MG63 (cell line): ENCODE measurements at regions not wholly inside any gene's neighbourhood (a gene's known extent, or its start where the extent isn't known, plus 50 kb on each side); places are given as distances from the start of the nearest gene placed in this dataset.

Experiments used
- DNase-seq: peaks from one replicate; pipeline ENCODE4 v3.0.0-alpha.2; 2020
- H3K27me3 ChIP-seq: fragments of 250-450 bp; sonication (Bioruptor Pico); 2 replicates; pipeline ENCODE4 v1.5.1; 2020; ENCODE audit warnings: mild to moderate bottlenecking, moderate library complexity
- H3K36me3 ChIP-seq: fragments of 250-450 bp; sonication (Bioruptor Pico); 2 replicates; pipeline ENCODE4 v1.5.1; 2020; ENCODE audit warnings: mild to moderate bottlenecking, moderate library complexity
- H3K4me3 ChIP-seq: fragments of 250-450 bp; sonication (Bioruptor Pico); 2 replicates; pipeline ENCODE4 v1.5.1; 2020; ENCODE audit warnings: mild to moderate bottlenecking, moderate library complexity
- H3K9me3 ChIP-seq: fragments of 250-450 bp; sonication (Bioruptor Pico); 2 replicates; pipeline ENCODE4 v1.5.1; 2020; ENCODE audit warnings: mild to moderate bottlenecking, moderate library complexity

- no peaks in the 10 kb centered on the region for H3K27me3 ChIP-seq
- H3K4me3 ChIP-seq, result no peak overlapping the region
- H3K9me3 ChIP-seq, result no peaks in the 10 kb centered on the region
- H3K36me3 ChIP-seq, result no peaks in the 10 kb centered on the region
- no peak for DNase-seq
These were observed 62.7 kb upstream of the SHOX start for GRCh38 chrX:567891-568290.

GRCh38 chrX:568311-568710 is 62.3 kb upstream of the SHOX start:
- DNase-seq, result no peak
- Histone ChIP-seq H3K27me3 (no peaks in the 10 kb centered on the region), H3K4me3 (no peak overlapping the region), H3K36me3 (no peaks in the 10 kb centered on the region), H3K9me3 (no peaks in the 10 kb centered on the region)

DNA sequence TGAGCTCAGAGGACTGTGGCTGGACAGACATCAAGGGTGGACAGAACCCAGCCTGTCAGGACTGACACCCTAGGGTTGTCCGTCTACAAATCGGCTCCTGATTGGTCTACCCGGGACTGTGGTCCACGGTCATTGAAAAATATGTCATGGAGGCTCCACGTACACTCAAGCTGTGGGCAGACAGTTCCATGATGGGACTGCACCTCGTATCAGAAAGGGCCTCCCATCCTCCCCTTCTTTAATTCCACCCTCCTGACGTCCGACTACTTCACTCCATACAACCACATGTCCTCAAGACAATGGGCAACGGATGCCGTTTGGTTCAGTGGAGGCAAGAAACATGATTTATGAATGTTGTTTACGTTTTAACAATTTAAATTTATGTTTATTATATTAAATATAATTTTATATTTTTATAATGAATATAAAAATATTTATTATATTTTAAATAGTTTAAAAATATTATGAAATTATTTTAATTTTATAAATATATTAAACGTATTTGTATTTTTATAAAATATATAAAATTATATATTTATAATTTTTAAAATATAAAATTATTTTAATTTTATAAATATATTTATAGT is 58.0 kb upstream of the SHOX start:
- no peak for DNase-seq
- no peaks in the 10 kb centered on the region for H3K9me3 ChIP-seq
- no peaks in the 10 kb centered on the region for H3K36me3 ChIP-seq
- no peak overlapping the region for H3K4me3 ChIP-seq
- H3K27me3 ChIP-seq, result no peaks in the 10 kb centered on the region

- no peak overlapping the region for H3K4me3 ChIP-seq
- no peaks in the 10 kb centered on the region for H3K9me3 ChIP-seq
- H3K27me3 ChIP-seq, result no peaks in the 10 kb centered on the region
- no peaks in the 10 kb centered on the region for H3K36me3 ChIP-seq
- DNase-seq, result no peak
These were observed 56.3 kb upstream of the SHOX start for GRCh38 chrX:574251-574650.

DNA sequence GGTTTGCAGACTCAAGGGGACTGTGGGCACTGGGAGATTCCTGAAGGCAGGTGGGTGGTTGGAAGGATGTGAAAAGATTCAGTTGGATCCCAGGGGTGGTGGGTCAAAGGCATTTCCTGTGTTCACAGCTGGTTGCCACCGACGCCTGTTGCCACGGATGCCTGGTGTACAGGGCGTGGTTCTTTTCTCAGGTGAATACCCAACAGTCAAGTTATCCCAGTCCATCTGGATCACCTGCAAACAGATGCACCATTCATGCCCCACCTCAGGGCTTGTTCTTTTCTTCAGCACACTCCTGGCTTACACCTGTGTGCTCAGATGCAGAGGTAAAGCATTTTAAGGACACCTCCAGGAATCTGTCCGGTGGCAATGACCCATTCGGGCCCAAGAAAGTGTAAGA is 55.8 kb upstream of the SHOX start:
- no peaks in the 10 kb centered on the region for H3K9me3 ChIP-seq
- H3K36me3 ChIP-seq, result no peaks in the 10 kb centered on the region
- no peak overlapping the region for H3K4me3 ChIP-seq
- no peak for DNase-seq
- H3K27me3 ChIP-seq, result no peaks in the 10 kb centered on the region

GRCh38 chrX:576904-577560 is 53.6 kb upstream of the SHOX start:
- Histone ChIP-seq H3K9me3 (no peaks in the 10 kb centered on the region), H3K36me3 (no peaks in the 10 kb centered on the region), H3K4me3 (no peak overlapping the region), H3K27me3 (no peaks in the 10 kb centered on the region)
- DNase-seq, result no peak

- H3K9me3 ChIP-seq, result no peaks in the 10 kb centered on the region
- no peak for DNase-seq
- no peaks in the 10 kb centered on the region for H3K36me3 ChIP-seq
- no peaks in the 10 kb centered on the region for H3K27me3 ChIP-seq
- no peak overlapping the region for H3K4me3 ChIP-seq
These were observed 52.1 kb upstream of the SHOX start for GRCh38 chrX:578531-578930.

DNA sequence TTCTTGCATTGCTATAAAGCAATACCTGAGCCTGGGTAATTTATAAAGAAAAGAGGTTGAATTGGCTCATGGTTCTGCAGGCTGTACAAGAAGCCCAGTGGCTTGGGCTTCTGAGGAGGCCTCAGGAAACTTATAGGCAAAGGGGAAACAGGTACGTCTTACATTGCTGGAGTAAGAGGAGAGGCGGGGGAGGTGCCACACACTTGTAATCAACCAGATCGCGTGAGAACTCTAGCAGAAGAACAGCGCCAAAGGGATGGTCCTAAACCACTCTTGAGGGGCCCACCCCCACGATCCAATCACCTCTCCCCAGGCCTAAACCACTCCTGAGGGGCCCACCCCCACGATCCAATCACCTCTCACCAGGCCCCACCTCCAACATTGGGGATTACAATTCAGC is 50.6 kb upstream of the SHOX start:
- no peak for DNase-seq
- Histone ChIP-seq H3K9me3 (no peaks in the 10 kb centered on the region), H3K4me3 (no peak overlapping the region), H3K27me3 (no peaks in the 10 kb centered on the region), H3K36me3 (no peaks in the 10 kb centered on the region)
